ENCODE measurements at regions not wholly inside any gene's neighbourhood (a gene's known extent, or its start where the extent isn't known, plus 50 kb on each side); places are given as distances from the start of the nearest gene placed in this dataset.

DNA sequence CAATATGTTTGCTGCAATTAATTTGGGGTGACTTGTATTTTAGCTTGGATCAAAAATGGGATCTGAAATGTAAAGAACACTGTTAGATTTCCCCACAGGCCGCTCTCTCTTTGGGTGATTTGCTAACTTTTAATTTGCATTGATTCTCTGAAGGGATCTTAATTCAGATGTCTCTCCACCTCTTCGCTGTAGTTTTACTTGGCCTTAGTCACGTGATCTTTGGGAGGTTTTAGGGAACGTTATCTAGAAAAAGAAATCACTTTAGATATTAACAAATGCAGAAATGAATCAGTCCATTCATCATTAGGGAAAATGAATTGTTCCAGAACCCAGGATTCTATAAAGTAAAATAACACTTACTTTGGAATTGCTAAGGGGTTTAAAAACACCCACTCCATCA is 390.2 kb downstream of the THBS2 start:
- H3K27ac ChIP-seq (ENCODE audit: low read length, poor library complexity, severe bottlenecking): no peak overlapping the region
- H3K23ac ChIP-seq (ENCODE audit: low read length in 2 of 2): no peak overlapping the region
- DNase-seq: no peak
- H3K4me2 ChIP-seq (ENCODE audit: low read length, poor library complexity, severe bottlenecking): no peak overlapping the region
- no peak overlapping the region for H3K18ac ChIP-seq (ENCODE audit: low read depth in 1 of 2, low read length in 2 of 2)
- no peak overlapping the region for H2BK15ac ChIP-seq (ENCODE audit: low read depth, poor library complexity, severe bottlenecking)
- H2BK120ac ChIP-seq (ENCODE audit: low read depth, low read length): no peak overlapping the region
- 97% methylated on average over 2 of the region's 4 CpGs for WGBS
- H3K4ac ChIP-seq (ENCODE audit: low read depth in 1 of 2, low read length in 2 of 2): no peak overlapping the region
- H3K36me3 ChIP-seq (ENCODE audit: control insufficient read depth in 1 of 2, insufficient read depth in 2 of 2, low read depth in 1 of 2, low read length in 2 of 2): no peaks in the 10 kb centered on the region
- no peak overlapping the region for H4K91ac ChIP-seq (ENCODE audit: low read length)
- peaks cover 3 to 28% of the 10 kb centered on the region in 2 experiments for H3K27me3 ChIP-seq (ENCODE audit: control insufficient read depth in 1 of 2, insufficient read depth in 1 of 2, low read length in 2 of 2)
- H2BK5ac ChIP-seq (ENCODE audit: low read depth, low read length, poor library complexity, severe bottlenecking): no peak overlapping the region
- H3K4me3 ChIP-seq (ENCODE audit: insufficient read depth in 1 of 2, low read depth in 1 of 2, low read length in 2 of 2): no peak overlapping the region
- H3K9me3 ChIP-seq (ENCODE audit: control insufficient read depth, low read length): no peaks in the 10 kb centered on the region
- no peak overlapping the region for H4K8ac ChIP-seq (ENCODE audit: low read length)
- no peak overlapping the region for H2AFZ ChIP-seq (ENCODE audit: low read depth, low read length)
- H3K79me1 ChIP-seq (replicated peaks; ENCODE audit: low read length, poor library complexity, severe bottlenecking): no peaks in the 10 kb centered on the region
- H3K9ac ChIP-seq (ENCODE audit: low read length): no peak overlapping the region
- no peak overlapping the region for H3K14ac ChIP-seq (ENCODE audit: low read length in 2 of 2)
- H2AK5ac ChIP-seq (ENCODE audit: low read length, severe bottlenecking): no peak overlapping the region
- no peak overlapping the region for H2BK12ac ChIP-seq (ENCODE audit: low read length in 2 of 2)
- no peaks in the 10 kb centered on the region for H3K4me1 ChIP-seq (ENCODE audit: control insufficient read depth, insufficient read depth, low read depth, low read length)

DNA sequence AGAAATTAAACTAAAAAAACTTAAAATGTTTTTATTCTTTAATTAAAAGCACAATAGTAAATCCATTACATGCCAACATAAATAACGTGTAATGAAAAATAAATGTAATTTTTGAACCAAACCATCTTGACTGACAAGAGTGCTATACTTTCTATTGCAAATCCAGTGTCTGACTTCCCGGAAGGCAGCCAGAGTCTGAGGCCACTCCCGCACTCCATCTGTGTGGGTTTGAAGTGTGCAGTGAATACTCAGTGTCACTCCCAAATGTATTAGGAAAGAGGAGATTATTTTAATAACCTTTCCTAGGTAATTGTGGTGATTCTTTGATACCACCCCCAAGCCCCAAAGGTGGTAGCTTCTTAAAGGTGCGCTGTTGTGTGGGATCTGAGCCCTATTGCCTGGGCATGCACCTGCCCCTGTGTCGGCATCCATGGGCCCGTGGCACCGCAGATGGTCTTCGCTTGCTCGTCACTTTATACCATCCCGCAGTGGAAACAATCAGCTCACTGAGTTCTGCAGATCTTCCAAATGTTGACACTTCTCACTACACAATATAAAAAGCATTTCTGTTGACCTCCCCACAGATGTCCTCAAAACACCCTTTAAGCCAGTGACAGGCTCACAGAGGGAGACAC is 391.2 kb downstream of the THBS2 start:
- H2BK12ac ChIP-seq (ENCODE audit: low read length in 2 of 2): no peak overlapping the region
- no peak overlapping the region for H3K18ac ChIP-seq (ENCODE audit: low read depth in 1 of 2, low read length in 2 of 2)
- peaks cover 3 to 21% of the 10 kb centered on the region in 2 experiments for H3K27me3 ChIP-seq (ENCODE audit: control insufficient read depth in 1 of 2, insufficient read depth in 1 of 2, low read length in 2 of 2)
- no peaks in the 10 kb centered on the region for H3K9me3 ChIP-seq (ENCODE audit: control insufficient read depth, low read length)
- H2AK5ac ChIP-seq (ENCODE audit: low read length, severe bottlenecking): no peak overlapping the region
- H2BK15ac ChIP-seq (ENCODE audit: low read depth, poor library complexity, severe bottlenecking): no peak overlapping the region
- H3K4me1 ChIP-seq (ENCODE audit: control insufficient read depth, insufficient read depth, low read depth, low read length): no peaks in the 10 kb centered on the region
- H3K27ac ChIP-seq (ENCODE audit: low read length, poor library complexity, severe bottlenecking): no peak overlapping the region
- no peak overlapping the region for H2BK5ac ChIP-seq (ENCODE audit: low read depth, low read length, poor library complexity, severe bottlenecking)
- no peak overlapping the region for H2BK120ac ChIP-seq (ENCODE audit: low read depth, low read length)
- no peak overlapping the region for H3K23ac ChIP-seq (ENCODE audit: low read length in 2 of 2)
- no peaks in the 10 kb centered on the region for H3K36me3 ChIP-seq (ENCODE audit: control insufficient read depth in 1 of 2, insufficient read depth in 2 of 2, low read depth in 1 of 2, low read length in 2 of 2)
- no peak for DNase-seq
- H3K79me1 ChIP-seq (replicated peaks; ENCODE audit: low read length, poor library complexity, severe bottlenecking): no peaks in the 10 kb centered on the region
- H4K91ac ChIP-seq (ENCODE audit: low read length): no peak overlapping the region
- no peak overlapping the region for H2AFZ ChIP-seq (ENCODE audit: low read depth, low read length)
- H3K4me3 ChIP-seq (ENCODE audit: insufficient read depth in 1 of 2, low read depth in 1 of 2, low read length in 2 of 2): no peak overlapping the region
- no peak overlapping the region for H4K8ac ChIP-seq (ENCODE audit: low read length)
- H3K4me2 ChIP-seq (ENCODE audit: low read length, poor library complexity, severe bottlenecking): no peak overlapping the region
- no peak overlapping the region for H3K14ac ChIP-seq (ENCODE audit: low read length in 2 of 2)
- no peak overlapping the region for H3K4ac ChIP-seq (ENCODE audit: low read depth in 1 of 2, low read length in 2 of 2)
- H3K9ac ChIP-seq (ENCODE audit: low read length): no peak overlapping the region
- WGBS: 91% methylated on average over 10 of the region's 10 CpGs

DNA sequence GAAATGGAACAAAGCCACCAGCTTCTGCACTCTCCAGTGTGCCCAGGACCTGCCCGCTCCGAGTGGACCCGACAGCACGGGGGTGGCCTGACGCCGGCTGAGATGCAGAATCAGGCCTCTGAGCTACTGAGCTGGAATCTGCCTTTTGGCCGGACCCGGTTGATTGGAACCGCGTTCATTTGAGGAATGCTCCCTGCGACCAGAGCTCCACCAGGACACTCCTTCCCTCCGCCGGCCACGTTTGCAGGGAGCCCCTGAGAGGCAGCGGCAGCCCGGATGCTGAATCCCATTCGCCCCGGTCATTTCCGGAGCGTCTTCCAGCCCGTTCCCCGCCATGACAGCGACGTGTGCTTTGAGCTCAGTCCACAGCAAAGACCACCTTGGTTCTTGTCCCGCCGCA is 392.7 kb downstream of the THBS2 start:
- H3K27me3 ChIP-seq (ENCODE audit: control insufficient read depth in 1 of 2, insufficient read depth in 1 of 2, low read length in 2 of 2): peaks cover 3 to 18% of the 10 kb centered on the region in 2 experiments
- no peak overlapping the region for H3K27ac ChIP-seq (ENCODE audit: low read length, poor library complexity, severe bottlenecking)
- H2BK120ac ChIP-seq (ENCODE audit: low read depth, low read length): no peak overlapping the region
- H3K36me3 ChIP-seq (ENCODE audit: control insufficient read depth in 1 of 2, insufficient read depth in 2 of 2, low read depth in 1 of 2, low read length in 2 of 2): no peaks in the 10 kb centered on the region
- no peak overlapping the region for H3K14ac ChIP-seq (ENCODE audit: low read length in 2 of 2)
- H3K23ac ChIP-seq (ENCODE audit: low read length in 2 of 2): no peak overlapping the region
- H4K91ac ChIP-seq (ENCODE audit: low read length): no peak overlapping the region
- no peak overlapping the region for H3K4me3 ChIP-seq (ENCODE audit: insufficient read depth in 1 of 2, low read depth in 1 of 2, low read length in 2 of 2)
- no peaks in the 10 kb centered on the region for H3K4me1 ChIP-seq (ENCODE audit: control insufficient read depth, insufficient read depth, low read depth, low read length)
- H3K4ac ChIP-seq (ENCODE audit: low read depth in 1 of 2, low read length in 2 of 2): no peak overlapping the region
- no peak overlapping the region for H2BK15ac ChIP-seq (ENCODE audit: low read depth, poor library complexity, severe bottlenecking)
- DNase-seq: no peak
- no peaks in the 10 kb centered on the region for H3K79me1 ChIP-seq (replicated peaks; ENCODE audit: low read length, poor library complexity, severe bottlenecking)
- no peak overlapping the region for H3K9ac ChIP-seq (ENCODE audit: low read length)
- WGBS: 79% methylated on average over 26 of the region's 26 CpGs
- H3K4me2 ChIP-seq (ENCODE audit: low read length, poor library complexity, severe bottlenecking): no peak overlapping the region
- H3K18ac ChIP-seq (ENCODE audit: low read depth in 1 of 2, low read length in 2 of 2): no peak overlapping the region
- no peak overlapping the region for H4K8ac ChIP-seq (ENCODE audit: low read length)
- H2AK5ac ChIP-seq (ENCODE audit: low read length, severe bottlenecking): no peak overlapping the region
- H2AFZ ChIP-seq (ENCODE audit: low read depth, low read length): no peak overlapping the region
- H3K9me3 ChIP-seq (ENCODE audit: control insufficient read depth, low read length): no peaks in the 10 kb centered on the region
- no peak overlapping the region for H2BK5ac ChIP-seq (ENCODE audit: low read depth, low read length, poor library complexity, severe bottlenecking)
- no peak overlapping the region for H2BK12ac ChIP-seq (ENCODE audit: low read length in 2 of 2)

DNA sequence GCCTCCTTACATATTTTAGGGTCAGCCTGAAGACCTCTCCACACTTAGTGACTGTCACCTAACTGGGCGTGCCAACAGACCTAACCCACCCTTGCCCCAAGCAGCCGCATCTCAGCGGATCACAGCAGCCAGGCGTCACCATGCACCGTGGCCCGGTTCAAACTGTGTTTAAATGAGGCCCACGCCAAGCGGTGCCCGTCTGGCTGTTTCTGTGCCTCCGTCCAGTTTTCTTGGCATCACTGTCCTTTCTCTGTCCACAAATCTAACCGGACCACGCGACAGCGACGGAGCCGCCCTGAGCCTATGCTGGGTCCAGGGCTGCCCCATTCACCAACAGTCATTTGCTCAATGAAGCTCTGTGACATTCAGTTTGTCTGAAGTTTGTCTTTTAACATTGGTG is 393.3 kb downstream of the THBS2 start:
- H3K9me3 ChIP-seq (ENCODE audit: control insufficient read depth, low read length): no peaks in the 10 kb centered on the region
- no peak overlapping the region for H2AFZ ChIP-seq (ENCODE audit: low read depth, low read length)
- H3K27me3 ChIP-seq (ENCODE audit: control insufficient read depth in 1 of 2, insufficient read depth in 1 of 2, low read length in 2 of 2): peaks cover 0 to 13% of the 10 kb centered on the region in 2 experiments
- no peak overlapping the region for H3K9ac ChIP-seq (ENCODE audit: low read length)
- no peak for DNase-seq
- H2BK15ac ChIP-seq (ENCODE audit: low read depth, poor library complexity, severe bottlenecking): no peak overlapping the region
- WGBS: 95% methylated on average over 16 of the region's 16 CpGs
- H2BK120ac ChIP-seq (ENCODE audit: low read depth, low read length): no peak overlapping the region
- H3K4ac ChIP-seq (ENCODE audit: low read depth in 1 of 2, low read length in 2 of 2): no peak overlapping the region
- H3K27ac ChIP-seq (ENCODE audit: low read length, poor library complexity, severe bottlenecking): no peak overlapping the region
- no peaks in the 10 kb centered on the region for H3K4me1 ChIP-seq (ENCODE audit: control insufficient read depth, insufficient read depth, low read depth, low read length)
- H2BK5ac ChIP-seq (ENCODE audit: low read depth, low read length, poor library complexity, severe bottlenecking): no peak overlapping the region
- no peaks in the 10 kb centered on the region for H3K36me3 ChIP-seq (ENCODE audit: control insufficient read depth in 1 of 2, insufficient read depth in 2 of 2, low read depth in 1 of 2, low read length in 2 of 2)
- no peak overlapping the region for H3K4me3 ChIP-seq (ENCODE audit: insufficient read depth in 1 of 2, low read depth in 1 of 2, low read length in 2 of 2)
- H3K79me1 ChIP-seq (replicated peaks; ENCODE audit: low read length, poor library complexity, severe bottlenecking): no peaks in the 10 kb centered on the region
- no peak overlapping the region for H3K14ac ChIP-seq (ENCODE audit: low read length in 2 of 2)
- no peak overlapping the region for H3K23ac ChIP-seq (ENCODE audit: low read length in 2 of 2)
- H3K4me2 ChIP-seq (ENCODE audit: low read length, poor library complexity, severe bottlenecking): no peak overlapping the region
- H3K18ac ChIP-seq (ENCODE audit: low read depth in 1 of 2, low read length in 2 of 2): no peak overlapping the region
- no peak overlapping the region for H2AK5ac ChIP-seq (ENCODE audit: low read length, severe bottlenecking)
- H4K91ac ChIP-seq (ENCODE audit: low read length): no peak overlapping the region
- no peak overlapping the region for H4K8ac ChIP-seq (ENCODE audit: low read length)
- H2BK12ac ChIP-seq (ENCODE audit: low read length in 2 of 2): no peak overlapping the region
